HG03060 (cell line): ENCODE measurements at regions not wholly inside any gene's neighbourhood (a gene's known extent, or its start where the extent isn't known, plus 50 kb on each side); places are given as distances from the start of the nearest gene placed in this dataset.
"Not testable (repeated sequence)": the region's sequence is repeated elsewhere in the genome, so short reads cannot be mapped to it uniquely, and the experiment has no call there.

Source experiments
- ATAC-seq: cut with Tn5 transposase; IDR thresholded peaks from one replicate; pipeline ENCODE4 v1.9.1; 2021; ENCODE audit warnings: low read depth, moderate number of reproducible peaks; ENCODE audit not compliant: unreplicated experiment

DNA sequence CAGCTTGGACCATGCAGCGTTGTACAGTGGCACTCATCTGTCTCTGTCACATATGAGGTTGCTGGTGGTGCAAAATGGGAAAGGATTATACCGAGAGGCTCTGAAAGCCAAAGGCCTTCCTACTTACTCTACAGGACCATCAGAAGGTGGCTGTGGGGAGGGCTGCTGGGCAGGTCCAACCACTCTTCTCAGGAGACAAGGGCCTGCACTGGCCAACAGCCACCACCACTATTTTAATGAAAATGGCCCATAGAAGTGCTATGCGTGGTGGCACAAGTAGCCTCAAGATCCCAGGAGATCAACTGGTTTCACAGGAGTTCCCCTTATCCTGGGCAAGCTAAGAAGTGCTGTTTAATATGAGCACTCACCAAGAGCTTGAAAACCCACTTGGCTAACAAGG is 52.3 kb downstream of the MRPL57 start:
- ATAC-seq = no peak

DNA sequence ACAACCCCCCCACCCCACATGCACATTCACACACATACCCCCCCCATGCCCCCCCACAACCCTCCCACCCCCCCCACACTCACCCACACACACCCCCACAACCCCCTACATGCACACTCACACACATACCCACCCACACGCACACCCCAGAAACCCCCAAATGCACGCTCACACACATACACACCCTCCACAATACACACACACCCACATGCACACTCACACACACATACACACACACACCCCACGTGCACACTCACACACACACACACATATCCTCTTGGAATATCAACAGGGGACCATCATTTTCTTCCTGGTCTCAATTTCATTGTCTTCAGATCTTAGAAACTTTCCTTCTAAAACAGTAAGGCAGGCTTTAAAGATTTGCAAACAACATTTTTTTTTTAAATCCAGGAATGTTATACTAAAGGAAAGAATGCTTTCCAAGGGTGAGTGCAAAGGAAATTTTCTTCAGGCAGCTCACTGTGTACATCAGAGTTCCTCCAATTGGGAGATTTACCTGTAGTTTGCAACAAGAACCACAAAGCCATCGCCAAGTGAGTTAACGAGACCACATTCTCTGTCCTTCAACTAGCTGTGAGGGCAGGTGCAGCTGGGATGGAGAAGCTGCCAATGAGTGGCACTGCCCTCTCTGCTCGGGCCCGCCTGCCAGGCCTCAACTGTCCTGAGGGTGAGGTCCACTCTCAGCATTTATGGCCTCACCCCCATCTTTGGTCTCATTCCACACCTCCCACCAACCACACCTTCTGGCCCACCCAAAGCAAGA is 53.0 kb downstream of the MRPL57 start:
- no peak for ATAC-seq

DNA sequence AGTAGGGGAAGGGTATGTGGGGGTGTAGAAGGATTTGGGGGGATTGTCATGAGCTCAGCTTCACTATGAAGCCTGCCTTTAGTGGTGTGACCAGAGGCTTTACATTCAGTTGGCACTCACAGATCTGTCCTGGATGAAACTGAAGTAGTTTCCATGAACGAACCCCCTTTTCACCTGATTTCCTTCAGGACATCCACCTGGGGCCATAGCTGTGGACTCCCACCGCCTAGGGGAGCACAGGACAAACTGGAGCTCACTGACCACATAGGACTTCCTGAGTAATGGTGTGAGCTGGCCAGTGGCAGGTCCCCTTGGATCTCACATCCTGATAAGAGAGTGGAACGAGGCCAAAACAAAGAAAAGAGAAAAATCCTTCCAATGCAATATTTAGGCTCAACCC is 54.1 kb downstream of the MRPL57 start:
- no peak for ATAC-seq

DNA sequence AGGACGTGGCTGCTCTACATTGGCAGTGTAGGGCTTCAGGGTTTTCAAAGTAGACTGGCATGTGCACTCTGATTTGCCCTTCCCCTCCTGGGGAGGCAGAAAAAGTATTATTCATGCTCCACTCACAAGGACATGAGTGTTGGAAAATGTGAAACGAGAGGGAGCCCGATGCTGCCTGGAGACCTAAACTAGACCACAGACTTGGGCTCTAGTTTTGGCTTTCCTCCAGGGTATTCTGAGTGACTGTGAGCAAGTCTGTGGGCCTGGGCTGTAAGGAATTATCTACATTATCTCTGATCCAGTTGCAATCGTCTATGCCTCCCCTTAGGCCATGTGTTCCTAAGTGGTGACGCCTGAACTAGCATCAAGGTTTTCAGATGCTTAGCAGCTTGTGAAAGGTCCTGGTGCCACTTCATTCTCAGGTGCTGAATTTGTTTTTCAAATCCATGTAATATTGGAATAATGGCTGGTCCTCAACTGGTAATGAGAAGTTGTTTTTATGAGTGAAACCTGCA is 55.0 kb downstream of the MRPL57 start:
- no peak for ATAC-seq

DNA sequence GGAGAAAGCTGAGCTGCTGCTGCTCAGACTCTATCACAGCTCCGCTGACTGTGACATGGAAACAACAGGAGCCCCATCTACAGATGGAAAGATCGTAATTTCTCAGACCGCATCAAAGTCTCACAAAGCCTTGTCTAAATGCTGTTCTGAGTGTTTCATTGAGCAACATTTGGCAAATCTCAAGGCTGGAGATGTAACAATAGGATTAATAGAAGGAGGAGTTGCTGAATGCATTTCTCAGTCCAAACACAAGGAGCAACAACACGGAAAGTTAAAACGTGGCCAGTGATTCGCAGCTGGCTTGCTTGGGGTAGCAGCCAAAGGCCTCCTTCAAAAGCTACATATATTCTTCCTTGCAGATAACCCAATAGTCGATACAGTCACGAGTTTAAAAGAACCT is 55.7 kb downstream of the MRPL57 start:
- ATAC-seq = no peak

DNA sequence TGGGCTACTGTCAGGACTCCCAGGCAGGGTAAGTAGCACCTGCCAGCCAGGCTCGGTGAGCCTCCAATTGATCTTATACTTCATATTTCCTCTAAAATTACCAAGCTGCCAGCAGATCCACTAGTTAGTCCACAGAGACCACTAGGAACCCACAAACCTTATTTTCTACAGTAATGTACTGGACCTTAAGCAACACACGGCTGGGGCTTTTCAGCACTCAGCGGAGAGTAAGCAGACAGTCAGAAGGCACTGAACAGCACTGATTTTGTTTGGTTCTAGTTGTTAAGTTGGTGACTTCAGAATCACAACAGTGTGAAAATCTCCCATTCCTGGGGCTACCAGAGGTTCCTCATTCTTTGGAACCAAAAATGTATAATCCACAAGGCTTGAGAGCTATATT is 56.1 kb downstream of the MRPL57 start:
- ATAC-seq = no peak

DNA sequence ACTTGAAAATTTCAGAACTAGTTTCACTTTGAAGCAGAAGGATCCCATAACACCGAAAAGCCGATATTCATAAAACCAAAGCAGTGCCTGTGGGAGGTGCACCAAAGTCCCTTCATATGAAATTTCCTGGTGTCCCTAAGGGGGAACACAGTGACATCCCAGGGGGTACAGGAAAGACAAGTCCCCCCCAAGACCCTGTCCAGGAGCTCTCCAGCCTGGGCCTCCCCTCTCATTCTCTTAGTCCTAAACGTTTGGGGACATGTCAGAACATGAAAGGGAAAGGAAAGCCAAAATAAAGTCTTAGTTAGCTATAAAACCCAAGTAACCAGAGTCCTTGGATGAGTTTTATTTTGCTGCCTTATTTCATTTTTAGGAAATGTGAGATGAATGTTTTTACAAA is 56.6 kb downstream of the MRPL57 start:
- no peak for ATAC-seq

DNA sequence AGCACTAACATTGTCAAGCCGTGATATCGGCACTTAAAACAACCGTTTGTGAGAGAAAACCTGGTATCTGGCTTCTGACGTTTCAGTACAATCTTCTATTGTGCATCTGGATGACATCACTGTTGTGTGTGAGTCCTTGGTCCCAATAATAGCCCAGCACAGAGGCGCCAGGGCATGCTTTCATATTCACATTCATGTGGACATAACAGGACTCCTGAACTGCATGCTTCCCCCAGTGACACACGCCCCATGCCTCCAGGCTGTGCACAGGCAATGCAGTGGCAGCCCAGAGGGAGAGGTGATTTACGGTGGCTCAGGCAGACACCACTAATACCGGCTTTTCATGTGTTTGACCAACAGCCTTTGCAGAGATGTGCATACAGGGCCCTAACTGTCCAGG is 58.1 kb downstream of the MRPL57 start:
- ATAC-seq = no peak

DNA sequence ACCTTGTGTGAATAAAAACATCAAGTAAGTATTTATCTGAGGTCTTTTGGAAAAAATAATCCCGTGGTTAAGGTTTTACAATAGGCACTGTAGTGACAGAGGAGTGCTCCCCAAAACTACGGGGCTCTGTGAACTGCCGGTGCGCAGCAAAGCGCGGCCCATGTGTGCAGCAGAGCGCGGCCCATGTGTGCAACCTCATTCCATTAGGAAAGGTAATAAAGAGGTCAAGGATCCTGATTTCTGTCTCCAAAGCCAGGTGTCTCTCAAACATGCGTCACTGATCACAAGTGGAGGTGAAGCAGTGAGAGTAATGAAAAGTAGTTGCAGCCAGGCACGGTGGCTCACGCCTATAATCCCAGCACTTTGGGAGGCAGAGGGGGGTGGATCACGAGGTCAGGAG is 58.7 kb downstream of the MRPL57 start:
- ATAC-seq = no peak

DNA sequence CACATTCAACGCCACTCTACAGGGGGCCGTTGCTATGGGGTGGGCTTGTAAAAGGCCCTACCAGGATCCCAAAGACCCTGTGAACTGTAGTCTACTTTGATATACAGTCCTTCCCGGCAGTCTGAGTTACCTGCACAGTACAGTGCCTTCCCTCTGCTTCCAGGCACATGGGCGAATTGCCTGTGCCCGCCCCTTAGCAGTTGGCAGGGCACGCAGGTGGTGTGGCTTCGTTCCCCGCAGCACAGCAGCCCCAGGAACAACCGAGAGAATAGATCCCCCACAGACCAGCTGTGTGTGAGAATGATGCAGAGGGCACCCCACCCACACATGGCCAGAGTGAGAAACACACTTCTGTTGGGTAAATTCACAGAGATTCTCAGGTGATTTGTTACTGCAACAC is 60.6 kb downstream of the MRPL57 start:
- ATAC-seq = no peak

DNA sequence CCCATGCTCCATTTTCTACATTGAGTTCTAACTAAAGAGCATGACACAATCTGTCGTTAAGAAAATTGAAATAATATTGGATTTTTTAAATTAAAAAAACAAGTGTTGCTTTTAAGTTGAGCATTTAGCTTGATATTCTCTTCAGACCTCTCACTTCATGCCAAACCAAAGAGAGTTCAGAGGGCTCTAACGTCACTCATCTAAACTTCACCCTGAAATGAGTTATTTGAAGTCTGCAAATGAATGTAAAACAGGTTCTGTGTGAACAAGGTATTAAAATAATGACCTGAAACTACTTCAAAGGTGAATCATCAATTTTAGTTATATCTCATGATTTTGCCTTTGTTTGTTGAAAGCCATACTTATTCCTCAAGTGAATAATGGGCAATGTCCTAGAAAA is 61.8 kb downstream of the MRPL57 start:
- no peak for ATAC-seq

DNA sequence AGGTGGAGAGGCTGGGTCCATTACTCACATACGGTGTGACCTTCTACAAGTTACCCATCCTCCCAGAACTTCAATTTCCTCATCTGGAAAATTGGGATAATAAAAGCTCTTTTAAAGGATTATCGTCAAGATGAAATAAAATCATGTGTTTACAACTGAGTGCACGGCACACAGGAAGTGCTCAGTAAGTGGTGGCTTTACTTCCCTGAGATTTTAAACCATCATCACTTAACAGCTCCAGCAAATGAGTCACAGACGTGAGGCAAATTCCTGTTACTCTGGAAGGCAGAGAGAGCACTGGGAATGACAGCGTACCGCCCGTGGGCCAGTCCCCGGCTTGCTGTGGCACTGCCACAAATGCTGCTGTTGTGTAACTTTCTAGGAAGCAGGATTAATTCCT is 64.1 kb downstream of the MRPL57 start:
- no peak for ATAC-seq

DNA sequence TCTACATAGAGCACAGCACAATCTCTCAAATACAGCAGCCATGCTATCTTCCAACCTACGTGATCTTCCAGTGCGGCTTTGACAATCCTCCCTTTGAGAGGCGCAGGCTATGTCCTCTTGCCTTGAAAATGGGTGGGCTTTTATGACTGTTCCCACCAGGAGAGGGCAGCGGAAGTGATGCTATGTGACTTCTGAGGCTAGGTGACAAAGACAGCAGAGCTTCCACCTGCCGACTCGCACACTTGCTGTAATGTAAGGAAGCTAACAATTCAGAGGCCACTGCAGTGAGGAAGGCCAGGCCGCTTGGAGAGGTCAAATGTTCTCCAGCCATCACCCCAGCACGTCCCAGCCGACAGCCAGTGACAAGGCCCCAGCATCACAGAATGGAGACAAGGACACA is 65.8 kb downstream of the MRPL57 start:
- ATAC-seq = no peak

DNA sequence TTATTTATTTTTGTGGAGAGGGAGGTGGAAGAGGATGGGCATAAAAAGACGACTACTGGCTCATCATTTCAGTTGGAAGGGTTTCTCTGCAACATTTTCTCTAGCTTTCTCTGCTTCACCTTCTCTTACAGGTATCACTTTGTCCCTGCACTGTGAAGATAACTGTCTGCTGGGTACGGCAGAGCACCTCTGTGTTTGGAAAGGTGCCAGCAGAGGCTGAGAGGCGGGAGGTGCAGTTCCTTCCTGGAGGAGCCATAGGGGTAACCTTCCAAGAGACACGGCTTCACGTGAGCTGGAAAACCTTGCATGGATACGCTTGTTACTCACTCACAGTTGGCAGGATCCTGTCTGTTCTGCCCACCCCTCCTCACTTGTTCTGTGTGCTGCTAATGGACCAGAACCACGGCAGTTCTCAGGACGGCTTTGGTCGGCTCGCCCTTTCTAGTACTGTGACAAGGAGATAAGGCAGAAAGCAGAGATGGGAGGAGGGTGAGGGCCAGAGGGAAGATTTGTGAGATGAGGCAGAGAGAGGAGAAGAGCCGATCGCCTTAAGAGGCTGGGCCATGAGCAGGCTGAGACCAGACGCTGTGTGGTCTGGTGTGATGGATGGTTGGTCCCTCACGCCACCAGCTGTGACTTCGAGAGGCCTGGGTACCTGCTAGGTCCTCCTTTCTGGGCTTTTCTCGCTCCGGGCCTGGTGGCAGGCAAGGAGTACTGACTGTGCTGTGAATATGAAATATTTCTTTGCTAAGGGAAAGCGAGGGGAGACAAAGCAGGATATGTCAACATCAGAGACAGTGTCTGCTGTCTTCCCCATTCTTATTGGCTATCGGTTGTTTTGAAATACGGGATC is 66.8 kb downstream of the MRPL57 start:
- no peak for ATAC-seq

DNA sequence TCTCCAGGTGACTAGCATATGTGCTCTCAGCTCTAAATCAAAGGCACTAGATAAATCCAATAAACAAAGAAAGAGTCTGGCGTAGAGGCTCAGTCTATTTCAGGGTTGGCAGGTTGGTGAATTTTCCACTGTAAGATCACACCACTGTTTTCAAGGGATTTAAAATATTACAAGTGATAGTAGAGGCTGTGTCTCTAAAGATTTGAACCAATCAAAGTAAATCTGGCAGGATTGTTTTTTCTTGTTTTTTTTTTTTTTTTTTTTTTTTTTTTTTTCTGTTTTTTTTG is 67.4 kb downstream of the MRPL57 start:
- not testable (repeated sequence) for ATAC-seq

DNA sequence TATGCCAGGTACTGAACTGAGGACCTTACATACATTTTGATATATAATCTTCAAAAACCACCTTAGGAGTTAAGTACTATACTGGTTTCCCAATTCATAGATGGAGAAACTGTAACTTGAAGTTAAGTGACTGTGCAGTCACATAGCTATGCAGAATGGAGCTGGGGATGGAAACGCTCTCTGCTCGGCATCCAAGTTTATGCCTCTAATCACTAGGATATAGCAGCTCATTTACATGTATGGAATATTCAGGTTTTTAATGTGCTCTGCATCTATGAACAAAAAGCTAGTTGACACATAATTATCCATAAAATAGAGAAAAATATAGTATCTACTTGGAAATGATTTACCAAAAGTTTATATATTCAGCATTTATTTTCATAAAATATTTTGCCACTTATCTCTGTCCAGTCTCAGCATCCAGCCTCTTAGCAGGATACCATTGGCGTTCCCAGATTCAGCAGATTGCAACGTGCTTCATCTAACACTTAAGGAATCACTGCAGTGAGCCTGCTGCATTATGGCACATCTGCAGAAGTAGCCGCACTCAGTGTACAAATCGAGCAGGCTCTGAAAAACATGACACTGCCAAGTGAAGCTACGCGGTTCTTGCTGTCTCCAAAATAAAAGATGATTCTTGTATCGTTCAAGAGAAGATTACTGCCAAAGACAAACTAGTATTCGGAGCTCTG is 70.4 kb downstream of the MRPL57 start:
- no peak for ATAC-seq

DNA sequence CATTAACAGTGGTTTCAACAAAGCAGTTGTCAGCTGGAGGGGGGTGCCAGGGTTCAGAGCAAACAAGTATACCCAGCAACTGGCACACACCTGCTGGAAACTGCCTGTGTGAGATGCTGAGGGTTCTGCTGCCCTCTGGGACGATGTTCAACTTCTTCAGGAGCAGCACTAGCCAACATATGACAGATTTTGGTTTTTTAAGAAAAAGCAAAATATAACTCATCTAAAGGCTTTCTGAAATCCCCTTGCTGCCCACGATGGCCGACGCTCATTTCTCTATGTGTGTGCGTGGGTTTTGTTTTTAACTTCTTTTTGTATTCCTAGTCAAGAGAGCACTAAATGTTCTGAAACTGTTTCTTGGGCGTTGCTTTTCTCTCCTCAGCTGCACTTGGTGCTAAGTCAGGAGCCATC is 79.9 kb downstream of the MRPL57 start:
- no peak for ATAC-seq

DNA sequence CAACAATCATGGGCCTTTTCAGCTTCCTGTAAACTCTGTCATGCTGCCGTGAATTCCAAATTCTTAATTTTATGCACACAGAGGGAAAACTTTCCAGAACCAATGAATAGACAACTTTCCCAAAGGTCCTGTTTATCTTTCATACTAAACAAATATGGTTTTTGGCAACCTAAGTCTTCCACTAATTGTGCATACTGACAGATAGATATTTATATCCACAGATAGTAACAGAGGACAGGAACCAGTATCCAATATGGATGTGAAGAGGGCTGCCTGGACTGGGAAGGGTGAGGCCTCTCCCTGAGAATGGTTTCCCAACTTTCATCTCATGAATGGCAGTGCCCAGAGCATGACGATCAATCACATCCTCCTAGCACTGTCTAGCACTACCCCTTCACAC is 80.4 kb downstream of the MRPL57 start:
- no peak for ATAC-seq

DNA sequence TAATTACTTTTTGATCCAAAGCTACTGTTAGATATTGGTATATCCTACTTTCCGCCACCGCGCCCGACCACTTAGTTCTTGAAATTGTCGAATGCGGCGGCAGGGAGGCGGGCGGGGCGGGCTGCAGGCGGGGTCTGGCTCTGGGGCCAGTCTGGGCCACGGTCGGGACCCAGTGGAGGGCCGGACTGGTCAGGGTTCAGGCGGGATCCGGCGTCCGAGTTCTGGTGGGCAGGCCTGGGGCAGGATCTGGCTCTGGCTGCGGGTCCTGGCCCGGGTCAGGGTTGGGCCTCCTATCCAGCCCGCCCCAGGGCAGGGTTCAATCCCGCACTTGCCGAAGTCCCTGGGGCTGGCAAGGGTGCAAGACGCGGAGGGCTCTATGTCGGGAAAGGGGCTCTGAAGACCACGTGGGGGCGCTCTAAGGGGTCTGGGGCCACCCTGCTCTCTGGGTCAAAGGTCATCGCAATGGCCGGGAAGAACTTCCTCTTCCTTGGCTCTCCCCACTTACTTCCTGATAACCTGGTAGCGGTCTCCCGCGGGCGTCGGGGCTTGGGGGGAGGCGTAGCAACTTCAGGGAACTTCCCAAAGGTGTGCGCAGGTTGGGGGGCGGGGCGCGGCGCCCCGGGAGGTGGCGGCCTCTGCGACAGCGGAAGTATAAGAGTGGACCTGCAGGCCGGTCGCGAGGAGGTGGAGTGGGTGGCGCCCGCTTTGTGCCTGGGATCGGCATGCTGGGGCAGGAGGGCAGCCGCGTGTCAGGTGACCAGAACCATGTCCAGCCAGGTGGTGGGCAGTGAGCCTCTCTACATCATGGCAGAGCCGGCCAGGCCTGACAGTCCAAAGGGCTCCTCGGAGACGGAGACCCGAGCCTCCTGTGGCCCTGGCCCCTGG is 83.4 kb downstream of the MRPL57 start:
- ATAC-seq = no peak

DNA sequence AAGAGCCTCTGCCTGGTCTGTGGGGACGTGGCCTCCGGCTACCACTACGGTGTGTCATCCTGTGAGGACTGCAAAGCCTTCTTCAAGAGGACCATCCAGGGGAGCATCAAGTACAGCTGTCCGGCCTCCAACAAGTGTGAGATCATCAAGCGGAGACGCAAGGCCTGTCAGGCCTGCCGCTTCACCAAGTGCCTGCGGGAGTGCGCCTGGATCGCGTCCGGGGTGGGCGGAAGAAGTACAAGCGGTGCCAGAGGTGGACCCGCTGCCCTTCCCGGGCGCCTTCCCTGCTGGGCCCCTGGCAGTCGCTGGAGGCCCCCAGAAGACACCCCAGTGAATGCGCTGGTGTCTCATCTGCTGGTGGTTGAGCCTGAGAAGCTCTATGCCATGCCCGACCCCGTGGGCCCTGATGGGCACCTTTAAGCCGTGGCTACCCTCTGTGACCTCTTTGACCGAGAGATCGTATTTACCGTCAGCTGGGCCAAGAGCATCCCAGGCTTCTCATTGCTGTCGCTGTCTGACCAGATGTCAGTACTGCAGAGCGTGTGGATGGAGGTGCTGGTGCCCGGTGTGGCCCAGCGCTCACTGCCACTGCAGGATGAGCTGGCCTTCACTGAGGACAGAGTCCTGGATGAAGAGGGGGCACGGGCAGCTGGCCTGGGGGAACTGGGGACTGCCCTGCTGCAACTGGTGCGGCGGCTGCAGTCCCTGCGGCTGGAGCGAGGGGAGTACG is 84.3 kb downstream of the MRPL57 start:
- not testable (repeated sequence) for ATAC-seq
